IMR-90 (cell line): ENCODE measurements at regions not wholly inside any gene's neighbourhood (a gene's known extent, or its start where the extent isn't known, plus 50 kb on each side); places are given as distances from the start of the nearest gene placed in this dataset.

Experiments
- ATAC-seq: fragments of 200-7000 bp; cut with Tn5 transposase; 2 replicates; pipeline ENCODE4 v1.9.1; 2020; ENCODE audit warnings: low read depth, mild to moderate bottlenecking, moderate library complexity
- BruUV-seq: library from RNA; stranded (reverse); fragments of 400-500 nt; replicated peaks from 2 replicates; lab custom pipeline; 2021; lab: Mats Ljungman, UMichigan
- CTCF ChIA-PET: fragments of 300-600 bp; formaldehyde crosslinking; extraction: SDS; loops from one replicate; lab custom pipeline; 2021; ENCODE audit warnings: antibody characterized with exemption; lab: Yijun Ruan, JAX
- POLR2A ChIA-PET: fragments of 300-600 bp; sonication (Branson Sonifier 250); formaldehyde crosslinking; loops from one replicate; lab custom pipeline; 2022; ENCODE audit warnings: antibody characterized with exemption; ENCODE audit not compliant: unreplicated experiment; lab: Charles Lee
- DNase-seq: peaks from one replicate; pipeline ENCODE4 v3.0.0; 2013
- H2AFZ ChIP-seq: replicated peaks from 2 replicates; pipeline ENCODE3; 2013; ENCODE audit warnings: low read length, mild to moderate bottlenecking; ENCODE audit not compliant: poor library complexity
- H2AK5ac ChIP-seq: 2 replicates; pipeline ENCODE4 v1.6.1; 2013; ENCODE audit warnings: low read depth, low read length, inconsistent platforms
- H2AK9ac ChIP-seq: replicated peaks from 2 replicates; pipeline ENCODE3; 2013; ENCODE audit warnings: mild to moderate bottlenecking, low read depth, low read length, moderate library complexity; ENCODE audit not compliant: poor library complexity
- H2BK120ac ChIP-seq: 2 replicates; pipeline ENCODE4 v1.6.1; 2013; ENCODE audit warnings: low read depth, low read length, inconsistent platforms
- H2BK15ac ChIP-seq: 3 replicates; pipeline ENCODE4 v1.6.1; 2013; ENCODE audit warnings: low read depth, low read length, inconsistent platforms
- H2BK20ac ChIP-seq: 2 replicates; pipeline ENCODE4 v1.6.1; 2013; ENCODE audit warnings: low read depth, mild to moderate bottlenecking, inconsistent platforms, low read length, moderate library complexity
- H2BK5ac ChIP-seq: 2 replicates; pipeline ENCODE4 v1.6.1; 2013; ENCODE audit warnings: mild to moderate bottlenecking, low read depth, low read length, inconsistent platforms; ENCODE audit not compliant: poor library complexity, severe bottlenecking
- H3K14ac ChIP-seq: replicated peaks from 2 replicates; pipeline ENCODE4 v1.6.1; 2013; ENCODE audit warnings: low read depth, low read length, inconsistent platforms
- H3K18ac ChIP-seq: 2 replicates; pipeline ENCODE4 v1.6.1; 2013; ENCODE audit warnings: low read depth, low read length, control low read depth
- H3K23ac ChIP-seq: 2 replicates; pipeline ENCODE4 v1.6.1; 2013; ENCODE audit warnings: low read depth, low read length, inconsistent platforms
- H3K27ac ChIP-seq: 2 replicates; pipeline ENCODE4 v1.5.1; 2013; ENCODE audit warnings: mild to moderate bottlenecking, control low read depth, low read length; ENCODE audit not compliant: insufficient read depth
- H3K27me3 ChIP-seq: 2 replicates; pipeline ENCODE4 v1.6.1; 2013; ENCODE audit warnings: low read length; ENCODE audit not compliant: control insufficient read depth, insufficient read depth
- H3K36me3 ChIP-seq: 2 replicates; pipeline ENCODE4 v1.6.1; 2013; ENCODE audit warnings: low read length, mixed read lengths; ENCODE audit not compliant: control insufficient read depth, insufficient read depth
- H3K4ac ChIP-seq: 2 replicates; pipeline ENCODE4 v1.6.1; 2013; ENCODE audit warnings: low read depth, low read length, inconsistent platforms
- H3K4me1 ChIP-seq: 2 replicates; pipeline ENCODE4 v1.6.1; 2013; ENCODE audit warnings: low read length, mixed read lengths; ENCODE audit not compliant: control insufficient read depth, insufficient read depth
- H3K4me2 ChIP-seq: 2 replicates; pipeline ENCODE4 v1.6.1; 2013; ENCODE audit warnings: low read depth, mild to moderate bottlenecking, control low read depth, low read length, moderate library complexity
- H3K4me3 ChIP-seq: 2 replicates; pipeline ENCODE4 v1.5.1; 2013; ENCODE audit warnings: low read depth, mild to moderate bottlenecking, control low read depth, low read length, moderate library complexity; ENCODE audit not compliant: insufficient read depth
- H3K56ac ChIP-seq: 2 replicates; pipeline ENCODE4 v1.6.1; 2013; ENCODE audit warnings: low read length, inconsistent platforms; ENCODE audit not compliant: insufficient read depth; ENCODE audit errors: extremely low read depth
- H3K79me1 ChIP-seq, 2 experiments: 2 replicates each; pipeline ENCODE4 v1.6.1; 2013; ENCODE audit warnings: low read length in 2 of 2, inconsistent platforms in 1 of 2, low read depth in 1 of 2
- H3K9ac ChIP-seq: 2 replicates; pipeline ENCODE4 v1.6.1; 2013; ENCODE audit warnings: low read depth, low read length, control low read depth
- H3K9me1 ChIP-seq: 2 replicates; pipeline ENCODE4 v1.6.1; 2013; ENCODE audit warnings: low read length, inconsistent platforms; ENCODE audit not compliant: insufficient read depth
- H3K9me3 ChIP-seq: 2 replicates; pipeline ENCODE4 v1.6.1; 2013; ENCODE audit warnings: low read length; ENCODE audit not compliant: control insufficient read depth, insufficient read depth
- H4K20me1 ChIP-seq: 2 replicates; pipeline ENCODE4 v1.6.1; 2013; ENCODE audit warnings: low read length, inconsistent platforms; ENCODE audit not compliant: insufficient read depth
- H4K5ac ChIP-seq: 2 replicates; pipeline ENCODE4 v1.6.1; 2013; ENCODE audit warnings: mild to moderate bottlenecking, low read depth, low read length, control low read depth
- H4K8ac ChIP-seq, 2 experiments: 2 replicates each; pipeline ENCODE4 v1.6.1; 2013; ENCODE audit warnings: low read depth in 2 of 2, low read length in 2 of 2, control low read depth in 1 of 2, inconsistent platforms in 1 of 2
- H4K91ac ChIP-seq: 2 replicates; pipeline ENCODE4 v1.6.1; 2013; ENCODE audit warnings: low read depth, low read length, inconsistent platforms; ENCODE audit not compliant: insufficient read depth
- BHLHE40 ChIP-seq: fragments of 150-350 bp; IDR thresholded peaks from 2 replicates; pipeline ENCODE4 v1.6.1; 2016; ENCODE audit warnings: mild to moderate bottlenecking, low read depth, low read length
- ELK1 ChIP-seq: fragments of 150-350 bp; IDR thresholded peaks from 2 replicates; pipeline ENCODE4 v1.6.1; 2016; ENCODE audit warnings: low read depth, mild to moderate bottlenecking, low read length, moderate library complexity, borderline replicate concordance
- MAZ ChIP-seq: IDR thresholded peaks from 2 replicates; pipeline ENCODE4 v1.6.1; 2012; ENCODE audit warnings: low read depth, mild to moderate bottlenecking, low read length, improper control_type of control experiment, moderate library complexity, borderline replicate concordance
- MXI1 ChIP-seq: IDR thresholded peaks from 2 replicates; pipeline ENCODE4 v1.6.1; 2012; ENCODE audit warnings: low read depth, mild to moderate bottlenecking, low read length, moderate library complexity, borderline replicate concordance
- SMC3 ChIP-seq: fragments of 150-350 bp; IDR thresholded peaks from 2 replicates; pipeline ENCODE4 v1.6.1; 2016; ENCODE audit warnings: low read depth, mild to moderate bottlenecking, antibody characterized with exemption, low read length, moderate library complexity
- WGBS, 2 experiments: methylation state at CpG; one replicate each; pipeline versions ENCODE4 v1.1.5 to v1.1.7; 2013; ENCODE audit warnings: missing lambda C conversion rate in 2 of 2; ENCODE audit not compliant: insufficient read length in 1 of 2; ENCODE audit errors: extremely low coverage in 2 of 2; 5-methylcytosine and 5-hydroxymethylcytosine counted together
- dilution Hi-C: fragments of 300-500 bp; cut with HindIII; formaldehyde crosslinking; loops from one replicate; pipeline ENCODE4 v1.14.3; 2018; ENCODE audit warnings: low sequenced_read_pairs; ENCODE audit not compliant: unreplicated experiment
- in situ Hi-C: fragments of 300-500 bp; cut with MboI; formaldehyde crosslinking; loops from 3 replicates; pipeline ENCODE4 v1.14.3; 2019; ENCODE audit warnings: low sequenced_read_pairs, inconsistent platforms, mixed read lengths
- intact Hi-C: fragments of 100-400 bp; cut with micrococcal nuclease; formaldehyde crosslinking; loops from 2 replicates; pipeline ENCODE4 v1.10.0; 2022

- Histone ChIP-seq H3K14ac (no peak overlapping the region), H2AK9ac (no peak overlapping the region), H2AK5ac (no peak overlapping the region), H3K4me3 (no peak overlapping the region), H2BK15ac (no peak overlapping the region), H2AFZ (no peak overlapping the region), H3K4me1 (no peaks in the 10 kb centered on the region), H3K9ac (no peak overlapping the region), H3K27ac (no peak overlapping the region), H4K20me1 (no peaks in the 10 kb centered on the region), H3K79me1 (no peaks in the 10 kb centered on the region), H3K36me3 (no peaks in the 10 kb centered on the region), H3K18ac (no peak overlapping the region), H3K4ac (no peak overlapping the region), H3K4me2 (no peak overlapping the region), H3K9me3 (peaks cover 9% of the 10 kb centered on the region; the same call in 1 of the 2 replicates), H4K8ac (no peak overlapping the region), H3K23ac (no peak overlapping the region), H3K9me1 (no peaks in the 10 kb centered on the region), H4K91ac (no peak overlapping the region), H4K5ac (no peak overlapping the region), H2BK5ac (no peak overlapping the region), H2BK120ac (no peak overlapping the region), H3K56ac (no peak overlapping the region), H3K27me3 (no peaks in the 10 kb centered on the region), H2BK20ac (no peak overlapping the region)
- dilution Hi-C loops, result no loop called here
- no peak for TF ChIP-seq SMC3
- TF ChIP-seq MXI1, result no peak
- TF ChIP-seq BHLHE40, result no peak
- no peak for TF ChIP-seq ELK1
- no peak for TF ChIP-seq MAZ
- DNase-seq (no peak), ATAC-seq (no peak)
- intact Hi-C loops, result no loop called here
- ChIA-PET POLR2A (no interaction called here), CTCF (no interaction called here)
- WGBS, 2 experiments, result no CpG with 5 or more reads among the region's 1 CpG
- no TSS peak for BruUV-seq
- in situ Hi-C loops, result no loop called here
Measured at GRCh38 chr10:65196111-65196510, 1674.9 kb downstream of the REEP3 start.
